HEK293T (cell line): ENCODE measurements at regions not wholly inside any gene's neighbourhood (a gene's known extent, or its start where the extent isn't known, plus 50 kb on each side); places are given as distances from the start of the nearest gene placed in this dataset.

Experiments
- BHLHE40 ChIP-seq: fragments of 450-650 bp; IDR thresholded peaks from 2 replicates; pipeline ENCODE4 v1.6.1; 2016; ENCODE audit warnings: mild to moderate bottlenecking, moderate library complexity, borderline replicate concordance
- ELF4 ChIP-seq: fragments of 450-650 bp; IDR thresholded peaks from 2 replicates; pipeline ENCODE4 v1.6.1; 2017; ENCODE audit warnings: antibody characterized with exemption
- FOXA1 ChIP-seq: fragments of 450-650 bp; IDR thresholded peaks from 2 replicates; pipeline ENCODE4 v1.6.1; 2016; ENCODE audit warnings: mild to moderate bottlenecking
- FOXK2 ChIP-seq: fragments of 450-650 bp; IDR thresholded peaks from 2 replicates; pipeline ENCODE4 v1.6.1; 2016; ENCODE audit warnings: mild to moderate bottlenecking
- FOXM1 ChIP-seq: fragments of 450-650 bp; IDR thresholded peaks from 2 replicates; pipeline ENCODE4 v1.6.1; 2017; ENCODE audit warnings: mild to moderate bottlenecking, borderline replicate concordance
- HDGF ChIP-seq: fragments of 450-650 bp; IDR thresholded peaks from 2 replicates; pipeline ENCODE4 v1.6.1; 2017; ENCODE audit warnings: antibody characterized with exemption, borderline replicate concordance
- L3MBTL2 ChIP-seq: fragments of 450-650 bp; conservative IDR thresholded peaks from 2 replicates; pipeline ENCODE4 v1.6.1; 2016; ENCODE audit warnings: mild to moderate bottlenecking
- LEF1 ChIP-seq: fragments of 450-650 bp; IDR thresholded peaks from 2 replicates; pipeline ENCODE4 v1.6.1; 2017; ENCODE audit warnings: mild to moderate bottlenecking, borderline replicate concordance
- NFRKB ChIP-seq: fragments of 450-650 bp; IDR thresholded peaks from 2 replicates; pipeline ENCODE4 v1.6.1; 2016; ENCODE audit warnings: mild to moderate bottlenecking, moderate library complexity
- PKNOX1 ChIP-seq: fragments of 450-650 bp; IDR thresholded peaks from 2 replicates; pipeline ENCODE4 v1.6.1; 2016
- SP1 ChIP-seq: fragments of 450-650 bp; IDR thresholded peaks from 2 replicates; pipeline ENCODE4 v1.6.1; 2017
- SUZ12 ChIP-seq: fragments of 450-650 bp; IDR thresholded peaks from 2 replicates; pipeline ENCODE4 v1.6.1; 2016; ENCODE audit warnings: mild to moderate bottlenecking
- TARDBP ChIP-seq: fragments of 450-650 bp; IDR thresholded peaks from 2 replicates; pipeline ENCODE4 v1.6.1; 2016
- ZNF384 ChIP-seq: fragments of 450-650 bp; IDR thresholded peaks from 2 replicates; pipeline ENCODE4 v1.6.1; 2016

GRCh38 chr18:64258111-64258650 is 109.3 kb upstream of the LINC00305 start:
- TF ChIP-seq SUZ12: no peak
- TF ChIP-seq L3MBTL2: no peak
- TF ChIP-seq FOXM1: no peak
- no peak for TF ChIP-seq SP1
- no peak for TF ChIP-seq BHLHE40
- no peak for TF ChIP-seq PKNOX1
- no peak for TF ChIP-seq ELF4
- TF ChIP-seq TARDBP: no peak
- TF ChIP-seq FOXA1: no peak
- TF ChIP-seq NFRKB: no peak
- TF ChIP-seq FOXK2: no peak
- TF ChIP-seq HDGF: no peak
- TF ChIP-seq LEF1: no peak
- no peak for TF ChIP-seq ZNF384
